ENCODE measurements at regions not wholly inside any gene's neighbourhood (a gene's known extent, or its start where the extent isn't known, plus 50 kb on each side); places are given as distances from the start of the nearest gene placed in this dataset.

DNA sequence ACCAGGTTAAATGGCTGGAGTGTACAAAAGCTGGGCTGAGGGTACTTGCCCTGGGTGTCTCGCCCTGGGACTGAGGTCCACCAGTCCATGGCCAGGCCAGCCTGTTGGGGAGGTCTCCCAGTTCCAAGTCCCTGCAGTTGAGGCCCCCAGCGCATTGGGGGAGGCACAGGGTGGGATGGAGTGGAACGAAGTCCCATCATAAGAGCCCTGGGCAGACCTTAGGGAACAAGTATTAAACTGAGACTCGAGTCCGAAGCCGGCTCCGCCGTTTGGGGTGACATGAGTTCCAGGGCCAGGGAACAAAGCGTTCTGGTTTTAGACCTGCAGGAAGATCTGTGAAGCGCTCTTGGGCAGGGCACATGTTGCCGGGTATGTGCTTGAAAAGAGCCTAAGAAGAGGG is 84.7 kb downstream of the ALG10 start:
- TF ChIP-seq HNF4A (conservative IDR thresholded peaks at IDR 0.05) = no peak
- TF ChIP-seq, protein P1, sequence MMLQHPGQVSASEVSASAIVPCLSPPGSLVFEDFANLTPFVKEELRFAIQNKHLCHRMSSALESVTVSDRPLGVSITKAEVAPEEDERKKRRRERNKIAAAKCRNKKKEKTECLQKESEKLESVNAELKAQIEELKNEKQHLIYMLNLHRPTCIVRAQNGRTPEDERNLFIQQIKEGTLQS (IDR thresholded peaks at IDR 0.05) = no peak
- TF ChIP-seq, protein P2, sequence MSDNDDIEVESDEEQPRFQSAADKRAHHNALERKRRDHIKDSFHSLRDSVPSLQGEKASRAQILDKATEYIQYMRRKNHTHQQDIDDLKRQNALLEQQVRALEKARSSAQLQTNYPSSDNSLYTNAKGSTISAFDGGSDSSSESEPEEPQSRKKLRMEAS (IDR thresholded peaks at IDR 0.05) = no peak
- TF ChIP-seq JUND (IDR thresholded peaks at IDR 0.05) = no peak
- TF ChIP-seq FOXA1 (IDR thresholded peaks at IDR 0.05) = no peak
- TF ChIP-seq HNF4G (IDR thresholded peaks at IDR 0.05) = no peak
- TF ChIP-seq, protein P3, sequence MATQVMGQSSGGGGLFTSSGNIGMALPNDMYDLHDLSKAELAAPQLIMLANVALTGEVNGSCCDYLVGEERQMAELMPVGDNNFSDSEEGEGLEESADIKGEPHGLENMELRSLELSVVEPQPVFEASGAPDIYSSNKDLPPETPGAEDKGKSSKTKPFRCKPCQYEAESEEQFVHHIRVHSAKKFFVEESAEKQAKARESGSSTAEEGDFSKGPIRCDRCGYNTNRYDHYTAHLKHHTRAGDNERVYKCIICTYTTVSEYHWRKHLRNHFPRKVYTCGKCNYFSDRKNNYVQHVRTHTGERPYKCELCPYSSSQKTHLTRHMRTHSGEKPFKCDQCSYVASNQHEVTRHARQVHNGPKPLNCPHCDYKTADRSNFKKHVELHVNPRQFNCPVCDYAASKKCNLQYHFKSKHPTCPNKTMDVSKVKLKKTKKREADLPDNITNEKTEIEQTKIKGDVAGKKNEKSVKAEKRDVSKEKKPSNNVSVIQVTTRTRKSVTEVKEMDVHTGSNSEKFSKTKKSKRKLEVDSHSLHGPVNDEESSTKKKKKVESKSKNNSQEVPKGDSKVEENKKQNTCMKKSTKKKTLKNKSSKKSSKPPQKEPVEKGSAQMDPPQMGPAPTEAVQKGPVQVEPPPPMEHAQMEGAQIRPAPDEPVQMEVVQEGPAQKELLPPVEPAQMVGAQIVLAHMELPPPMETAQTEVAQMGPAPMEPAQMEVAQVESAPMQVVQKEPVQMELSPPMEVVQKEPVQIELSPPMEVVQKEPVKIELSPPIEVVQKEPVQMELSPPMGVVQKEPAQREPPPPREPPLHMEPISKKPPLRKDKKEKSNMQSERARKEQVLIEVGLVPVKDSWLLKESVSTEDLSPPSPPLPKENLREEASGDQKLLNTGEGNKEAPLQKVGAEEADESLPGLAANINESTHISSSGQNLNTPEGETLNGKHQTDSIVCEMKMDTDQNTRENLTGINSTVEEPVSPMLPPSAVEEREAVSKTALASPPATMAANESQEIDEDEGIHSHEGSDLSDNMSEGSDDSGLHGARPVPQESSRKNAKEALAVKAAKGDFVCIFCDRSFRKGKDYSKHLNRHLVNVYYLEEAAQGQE (IDR thresholded peaks at IDR 0.05) = no peak
- TF ChIP-seq TAF1 (conservative IDR thresholded peaks at IDR 0.05) = no peak
- TF ChIP-seq GABPA (IDR thresholded peaks at IDR 0.05 in 1 of 2, conservative IDR thresholded peaks at IDR 0.05 in 1 of 2) = no peak
- TF ChIP-seq, protein P4, sequence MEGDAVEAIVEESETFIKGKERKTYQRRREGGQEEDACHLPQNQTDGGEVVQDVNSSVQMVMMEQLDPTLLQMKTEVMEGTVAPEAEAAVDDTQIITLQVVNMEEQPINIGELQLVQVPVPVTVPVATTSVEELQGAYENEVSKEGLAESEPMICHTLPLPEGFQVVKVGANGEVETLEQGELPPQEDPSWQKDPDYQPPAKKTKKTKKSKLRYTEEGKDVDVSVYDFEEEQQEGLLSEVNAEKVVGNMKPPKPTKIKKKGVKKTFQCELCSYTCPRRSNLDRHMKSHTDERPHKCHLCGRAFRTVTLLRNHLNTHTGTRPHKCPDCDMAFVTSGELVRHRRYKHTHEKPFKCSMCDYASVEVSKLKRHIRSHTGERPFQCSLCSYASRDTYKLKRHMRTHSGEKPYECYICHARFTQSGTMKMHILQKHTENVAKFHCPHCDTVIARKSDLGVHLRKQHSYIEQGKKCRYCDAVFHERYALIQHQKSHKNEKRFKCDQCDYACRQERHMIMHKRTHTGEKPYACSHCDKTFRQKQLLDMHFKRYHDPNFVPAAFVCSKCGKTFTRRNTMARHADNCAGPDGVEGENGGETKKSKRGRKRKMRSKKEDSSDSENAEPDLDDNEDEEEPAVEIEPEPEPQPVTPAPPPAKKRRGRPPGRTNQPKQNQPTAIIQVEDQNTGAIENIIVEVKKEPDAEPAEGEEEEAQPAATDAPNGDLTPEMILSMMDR (IDR thresholded peaks at IDR 0.05; ENCODE audit: low read depth, low read length, missing input control) = no peak
- TF ChIP-seq, protein P5, sequence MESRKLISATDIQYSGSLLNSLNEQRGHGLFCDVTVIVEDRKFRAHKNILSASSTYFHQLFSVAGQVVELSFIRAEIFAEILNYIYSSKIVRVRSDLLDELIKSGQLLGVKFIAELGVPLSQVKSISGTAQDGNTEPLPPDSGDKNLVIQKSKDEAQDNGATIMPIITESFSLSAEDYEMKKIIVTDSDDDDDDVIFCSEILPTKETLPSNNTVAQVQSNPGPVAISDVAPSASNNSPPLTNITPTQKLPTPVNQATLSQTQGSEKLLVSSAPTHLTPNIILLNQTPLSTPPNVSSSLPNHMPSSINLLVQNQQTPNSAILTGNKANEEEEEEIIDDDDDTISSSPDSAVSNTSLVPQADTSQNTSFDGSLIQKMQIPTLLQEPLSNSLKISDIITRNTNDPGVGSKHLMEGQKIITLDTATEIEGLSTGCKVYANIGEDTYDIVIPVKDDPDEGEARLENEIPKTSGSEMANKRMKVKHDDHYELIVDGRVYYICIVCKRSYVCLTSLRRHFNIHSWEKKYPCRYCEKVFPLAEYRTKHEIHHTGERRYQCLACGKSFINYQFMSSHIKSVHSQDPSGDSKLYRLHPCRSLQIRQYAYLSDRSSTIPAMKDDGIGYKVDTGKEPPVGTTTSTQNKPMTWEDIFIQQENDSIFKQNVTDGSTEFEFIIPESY (IDR thresholded peaks at IDR 0.05) = no peak
- TF ChIP-seq EGR1 (IDR thresholded peaks at IDR 0.05; ENCODE audit: low read depth in 2 of 2) = no peak
- no peak for TF ChIP-seq SP1 (IDR thresholded peaks at IDR 0.05)
- TF ChIP-seq RAD21 (IDR thresholded peaks at IDR 0.05) = no peak
- TF ChIP-seq FOXA2 (IDR thresholded peaks at IDR 0.05) = no peak
- no peak for TF ChIP-seq NR2F2 (IDR thresholded peaks at IDR 0.05)
- TF ChIP-seq RXRA (IDR thresholded peaks at IDR 0.05) = no peak
- no peak for TF ChIP-seq YY1 (IDR thresholded peaks at IDR 0.05)
- DNase-seq (ENCODE audit: low spot score) = no peak
- no peak overlapping the region for H3K27ac ChIP-seq (ENCODE audit: low read depth in 1 of 2, low read length in 2 of 2)
- H3K27me3 ChIP-seq (ENCODE audit: control insufficient read depth in 4 of 4, insufficient read depth in 4 of 4, low read length in 3 of 4) = peaks cover 0 to 4% (median 0%) of the 10 kb centered on the region in 4 donors
- no peak overlapping the region for H3K4me3 ChIP-seq (ENCODE audit: low read depth in 1 of 3, low read length in 3 of 3)
- no peaks in the 10 kb centered on the region for H3K9me3 ChIP-seq (ENCODE audit: control insufficient read depth in 4 of 4, low read length in 3 of 4)
- no peak overlapping the region for H3K9ac ChIP-seq (ENCODE audit: low read depth in 1 of 2, low read length in 2 of 2)
- peaks cover 0 to 7% (median 6%) of the 10 kb centered on the region in 4 donors for H3K4me1 ChIP-seq (ENCODE audit: control insufficient read depth in 4 of 4, insufficient read depth in 4 of 4, low read length in 3 of 4)
- 84% methylated on average over 11 of the region's 11 CpGs for WGBS
- H3K36me3 ChIP-seq (ENCODE audit: control insufficient read depth in 4 of 4, insufficient read depth in 3 of 4, low read depth in 1 of 4, low read length in 3 of 4) = no peaks in the 10 kb centered on the region
